Osteoblast (primary cell): ENCODE measurements at regions not wholly inside any gene's neighbourhood (a gene's known extent, or its start where the extent isn't known, plus 50 kb on each side); places are given as distances from the start of the nearest gene placed in this dataset.

Source experiments
- DNase-seq: peaks from one replicate; pipeline ENCODE4 v3.0.0; 2011; ENCODE audit warnings: low spot score, mixed read lengths; ENCODE audit not compliant: insufficient read length; ENCODE audit errors: missing footprints
- H2AFZ ChIP-seq: 2 replicates; pipeline ENCODE4 v1.6.0; 2011; ENCODE audit warnings: mild to moderate bottlenecking, low read length
- H3K27ac ChIP-seq: 2 replicates; pipeline ENCODE4 v1.5.1; 2011; ENCODE audit warnings: mild to moderate bottlenecking, low read depth, low read length, moderate library complexity
- H3K27me3 ChIP-seq: 2 replicates; pipeline ENCODE4 v1.6.0; 2012; ENCODE audit warnings: mild to moderate bottlenecking, control low read depth, inconsistent platforms, low read length, moderate library complexity; ENCODE audit not compliant: insufficient read depth
- H3K36me3 ChIP-seq: 2 replicates; pipeline ENCODE4 v1.5.1; 2011; ENCODE audit warnings: mild to moderate bottlenecking, low read length, control low read depth, moderate library complexity; ENCODE audit not compliant: insufficient read depth
- H3K4me1 ChIP-seq: 2 replicates; pipeline ENCODE4 v1.5.1; 2011; ENCODE audit warnings: mild to moderate bottlenecking, low read length, control low read depth, moderate library complexity; ENCODE audit not compliant: insufficient read depth
- H3K4me2 ChIP-seq: 2 replicates; pipeline ENCODE4 v1.6.0; 2011; ENCODE audit warnings: mild to moderate bottlenecking, low read length; ENCODE audit not compliant: insufficient read depth
- H3K4me3 ChIP-seq: fragments of 200-600 bp; sonication (generic); 3 replicates; pipeline ENCODE4 v1.5.1; 2012; ENCODE audit warnings: mild to moderate bottlenecking, low read length, inconsistent platforms; ENCODE audit not compliant: insufficient read depth
- H3K79me2 ChIP-seq: 2 replicates; pipeline ENCODE4 v1.6.0; 2012; ENCODE audit warnings: mild to moderate bottlenecking, low read length, control low read depth, inconsistent platforms; ENCODE audit not compliant: insufficient read depth
- H3K9me3 ChIP-seq: 2 replicates; pipeline ENCODE4 v1.5.1; 2011; ENCODE audit warnings: low read depth, low read length, control low read depth
- H4K20me1 ChIP-seq: 2 replicates; pipeline ENCODE4 v1.6.0; 2012; ENCODE audit warnings: mild to moderate bottlenecking, low read length, control low read depth; ENCODE audit not compliant: insufficient read depth
- CTCF ChIP-seq: IDR thresholded peaks from 2 replicates; pipeline ENCODE4 v1.5.1; 2011; ENCODE audit warnings: mild to moderate bottlenecking, low read depth, low read length, moderate library complexity; ENCODE audit errors: extremely low read depth

DNA sequence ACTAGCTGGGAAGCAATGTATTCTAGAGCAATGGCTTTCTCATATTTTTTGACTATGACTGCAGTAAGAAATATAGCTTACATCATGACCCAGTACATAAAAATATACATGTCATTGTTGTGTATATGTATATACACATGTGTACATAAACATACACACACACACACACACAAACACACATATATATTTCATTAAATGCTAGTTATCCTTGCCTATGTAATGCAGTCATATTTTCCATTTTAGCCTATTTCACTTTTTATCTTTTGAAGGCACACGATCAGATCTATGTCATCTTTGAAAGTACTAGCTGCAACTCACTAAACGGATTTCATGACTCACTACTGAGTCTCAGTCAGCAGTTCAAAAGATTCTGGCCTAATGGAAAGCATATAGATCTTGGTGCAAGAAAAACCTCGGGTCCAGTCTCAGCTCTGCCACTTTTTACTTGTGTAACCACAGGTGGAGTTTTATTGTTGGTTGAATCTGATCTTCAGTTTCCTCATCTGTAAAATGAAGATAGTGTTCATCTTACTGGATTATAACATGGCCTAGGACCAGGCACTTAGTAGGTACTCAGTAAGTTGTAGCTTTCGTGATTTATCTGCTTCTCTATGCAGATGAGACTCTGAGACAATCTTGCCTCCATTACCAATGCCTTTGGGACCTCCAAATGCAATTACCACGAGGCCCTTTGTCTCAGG, 325.6 kb downstream of the RRAGC start:
- Histone ChIP-seq H3K27ac (no peak overlapping the region), H3K9me3 (no peaks in the 10 kb centered on the region), H3K4me2 (no peak overlapping the region), H3K27me3 (no peaks in the 10 kb centered on the region), H4K20me1 (no peaks in the 10 kb centered on the region), H2AFZ (no peak overlapping the region), H3K4me3 (no peak overlapping the region), H3K36me3 (no peaks in the 10 kb centered on the region), H3K4me1 (no peaks in the 10 kb centered on the region), H3K79me2 (no peaks in the 10 kb centered on the region)
- peak; percentile 78 for DNase-seq
- TF ChIP-seq CTCF = no peak

- TF ChIP-seq CTCF = no peak
- H3K4me1 ChIP-seq = no peaks in the 10 kb centered on the region
- H3K4me2 ChIP-seq = no peak overlapping the region
- H3K9me3 ChIP-seq = no peaks in the 10 kb centered on the region
- no peak overlapping the region for H3K27ac ChIP-seq
- no peaks in the 10 kb centered on the region for H3K79me2 ChIP-seq
- H3K4me3 ChIP-seq = no peak overlapping the region
- H4K20me1 ChIP-seq = no peaks in the 10 kb centered on the region
- H3K27me3 ChIP-seq = no peaks in the 10 kb centered on the region
- no peak overlapping the region for H2AFZ ChIP-seq
- no peak for DNase-seq
- H3K36me3 ChIP-seq = no peaks in the 10 kb centered on the region
Observed at GRCh38 chr1:38530957-38531356, 328.6 kb downstream of the RRAGC start.

- Histone ChIP-seq H3K79me2 (no peaks in the 10 kb centered on the region), H3K4me2 (no peak overlapping the region), H3K4me3 (no peak overlapping the region), H3K27ac (no peak overlapping the region), H4K20me1 (no peaks in the 10 kb centered on the region), H3K9me3 (no peaks in the 10 kb centered on the region), H3K36me3 (no peaks in the 10 kb centered on the region), H3K4me1 (no peaks in the 10 kb centered on the region), H3K27me3 (no peaks in the 10 kb centered on the region), H2AFZ (no peak overlapping the region)
- no peak for TF ChIP-seq CTCF
- no peak for DNase-seq
Observed at GRCh38 chr1:38529946-38530345, 329.6 kb downstream of the RRAGC start.

GRCh38 chr1:38529391-38529790, 330.2 kb downstream of the RRAGC start:
- TF ChIP-seq CTCF = no peak
- Histone ChIP-seq H2AFZ (no peak overlapping the region), H3K4me3 (no peak overlapping the region), H3K4me1 (no peaks in the 10 kb centered on the region), H3K27ac (no peak overlapping the region), H4K20me1 (no peaks in the 10 kb centered on the region), H3K4me2 (no peak overlapping the region), H3K27me3 (no peaks in the 10 kb centered on the region), H3K36me3 (no peaks in the 10 kb centered on the region), H3K9me3 (no peaks in the 10 kb centered on the region), H3K79me2 (no peaks in the 10 kb centered on the region)
- no peak for DNase-seq
